ENCODE measurements at regions not wholly inside any gene's neighbourhood (a gene's known extent, or its start where the extent isn't known, plus 50 kb on each side); places are given as distances from the start of the nearest gene placed in this dataset.

DNA sequence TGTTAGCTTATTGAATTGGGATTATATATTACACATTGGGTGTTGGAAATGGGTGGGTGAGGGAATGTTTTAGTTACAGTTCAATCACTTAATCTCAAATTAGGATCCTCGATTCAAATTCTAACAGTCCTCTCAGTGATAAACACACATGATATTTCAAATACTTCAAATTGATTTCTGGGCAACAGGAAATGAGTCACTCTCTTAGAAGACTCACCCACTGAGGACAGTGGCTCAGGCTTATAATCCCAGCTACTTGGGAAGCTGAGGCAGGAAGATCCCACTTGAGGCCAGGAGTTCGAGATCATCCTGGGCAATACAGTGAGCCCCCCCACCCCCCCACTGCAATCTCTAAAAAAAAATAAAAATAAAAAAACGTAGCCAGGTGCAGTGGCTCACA lies 435.3 kb downstream of the KLF12 start:
- no peak for DNase-seq

DNA sequence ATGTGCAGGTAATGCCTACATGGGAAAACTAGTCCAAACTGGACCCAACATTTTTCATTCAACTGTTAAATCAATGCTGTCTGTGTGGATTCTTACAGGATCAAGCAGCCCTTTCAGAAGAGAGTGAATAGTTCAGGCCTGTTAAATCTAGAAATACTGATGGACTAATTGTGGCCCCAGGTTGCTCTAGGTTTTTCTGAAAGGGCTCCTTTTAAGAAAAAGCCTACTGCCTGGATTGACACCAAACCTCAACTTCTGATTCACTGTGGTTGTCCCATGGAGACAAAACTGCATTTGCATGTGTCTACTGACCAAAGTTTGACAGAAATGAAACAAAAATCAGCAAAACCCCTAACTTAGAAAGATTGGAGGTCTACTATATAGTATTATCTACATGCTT lies 437.0 kb downstream of the KLF12 start:
- no peak for DNase-seq

DNA sequence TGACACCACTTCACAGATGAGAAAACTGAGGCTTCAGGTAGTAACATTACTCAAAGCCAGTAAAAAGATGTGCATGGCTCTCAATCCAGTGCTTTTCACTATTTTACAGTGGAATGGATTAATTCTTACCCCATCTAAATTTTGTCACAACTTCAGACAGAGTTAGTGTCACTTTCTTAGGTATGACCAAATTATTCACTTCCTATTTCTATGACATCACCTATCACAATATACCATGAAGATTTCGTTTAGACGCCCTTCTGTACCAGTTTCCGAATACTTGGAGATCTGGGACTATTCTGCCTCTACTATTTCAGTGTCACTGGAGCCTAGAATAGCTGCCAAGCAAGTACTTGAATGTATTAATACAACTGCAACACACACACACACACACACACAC lies 437.5 kb downstream of the KLF12 start:
- no peak for DNase-seq

DNA sequence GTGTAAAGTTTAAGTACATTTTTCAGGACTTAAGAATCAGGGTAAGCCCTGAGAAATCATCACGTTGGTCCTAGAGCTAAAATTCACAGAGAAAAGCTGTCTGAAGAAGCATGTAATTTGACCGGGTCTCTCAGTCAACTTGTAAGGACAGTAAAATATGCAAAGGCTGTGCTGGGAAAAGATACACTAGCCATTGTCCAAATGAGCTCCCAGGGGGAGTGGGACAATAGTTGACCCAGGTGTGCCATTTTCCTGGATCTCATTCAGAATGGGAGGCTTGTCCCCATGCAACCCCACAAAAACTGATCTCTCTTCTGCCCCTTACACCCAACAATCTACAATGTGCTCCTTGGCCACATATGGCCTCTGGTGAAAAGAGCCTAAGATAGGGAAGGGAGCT lies 437.9 kb downstream of the KLF12 start:
- DNase-seq = no peak

DNA sequence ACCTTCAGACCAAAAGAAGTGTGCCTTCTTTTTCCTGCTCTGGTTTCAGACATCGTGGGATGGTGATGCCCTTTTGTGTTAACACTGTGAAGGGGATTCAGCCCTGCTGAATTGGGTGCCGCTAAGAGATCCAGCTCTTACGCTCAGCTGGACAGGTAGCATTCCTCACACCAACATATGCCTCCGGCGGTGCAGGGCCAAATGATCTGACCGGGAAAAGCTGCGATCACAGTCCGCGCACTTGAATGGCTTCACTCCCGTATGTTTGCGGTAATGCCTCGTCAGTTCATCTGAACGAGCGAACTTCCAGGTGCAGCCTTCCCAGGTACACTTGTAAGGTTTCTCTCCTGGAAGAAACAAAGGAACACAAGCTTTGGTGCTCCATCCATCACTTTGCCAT lies 438.9 kb downstream of the KLF12 start:
- no peak for DNase-seq

DNA sequence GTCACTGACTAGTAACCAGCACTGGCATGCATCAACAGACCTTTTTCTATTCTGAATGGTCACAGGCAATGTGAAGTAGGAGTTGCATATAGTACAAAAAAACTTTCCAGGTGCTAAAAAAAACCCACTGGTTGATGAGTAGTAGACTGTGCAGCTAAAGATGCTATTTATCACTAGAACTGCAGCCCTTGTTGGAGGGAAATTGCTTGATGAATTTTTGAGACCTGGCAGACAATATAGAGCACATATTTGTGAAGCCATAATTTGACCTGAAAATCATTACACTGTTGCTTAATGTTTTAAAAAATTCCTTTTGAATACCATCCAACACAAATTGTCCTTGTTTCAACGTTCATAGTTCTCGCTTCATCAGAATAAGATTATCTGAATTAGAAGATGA lies 441.0 kb downstream of the KLF12 start:
- DNase-seq = no peak

DNA sequence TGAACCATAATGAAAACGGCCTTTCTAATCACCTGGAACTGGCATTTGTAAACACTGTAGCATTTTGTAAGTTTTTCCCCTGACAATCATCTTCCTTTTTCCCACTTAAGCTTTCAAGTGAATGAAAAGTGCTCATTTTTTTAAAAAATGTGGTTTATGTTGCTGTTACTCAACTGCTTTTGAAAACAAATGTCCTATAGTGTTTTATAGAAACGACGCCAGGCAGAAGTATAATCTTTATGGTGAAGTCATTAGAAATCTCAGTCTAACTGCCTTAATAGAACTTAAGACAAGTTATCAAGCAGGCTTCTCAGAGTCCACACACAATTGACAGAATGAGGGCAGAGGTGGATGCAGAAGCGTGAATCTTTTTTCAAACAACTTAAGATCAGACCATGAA lies 442.3 kb downstream of the KLF12 start:
- DNase-seq = no peak

DNA sequence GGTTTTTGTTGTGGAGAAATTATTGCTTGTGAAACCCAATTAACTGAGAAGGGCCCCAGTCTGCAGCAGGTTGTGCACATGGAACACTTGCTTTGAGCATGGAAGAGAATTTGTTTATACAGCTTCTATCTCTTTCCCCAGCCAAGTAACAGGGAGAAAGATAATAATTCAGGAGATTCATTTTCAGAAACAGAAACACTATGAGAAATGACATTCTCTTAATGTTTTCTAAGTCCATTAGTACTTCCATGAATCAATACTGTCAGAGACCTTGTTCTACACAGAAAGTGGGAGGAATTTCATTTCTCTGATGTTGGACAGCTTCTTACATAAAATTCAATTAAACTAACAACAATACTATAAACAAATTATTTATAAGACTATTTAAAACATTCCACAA lies 446.3 kb downstream of the KLF12 start:
- no peak for DNase-seq

DNA sequence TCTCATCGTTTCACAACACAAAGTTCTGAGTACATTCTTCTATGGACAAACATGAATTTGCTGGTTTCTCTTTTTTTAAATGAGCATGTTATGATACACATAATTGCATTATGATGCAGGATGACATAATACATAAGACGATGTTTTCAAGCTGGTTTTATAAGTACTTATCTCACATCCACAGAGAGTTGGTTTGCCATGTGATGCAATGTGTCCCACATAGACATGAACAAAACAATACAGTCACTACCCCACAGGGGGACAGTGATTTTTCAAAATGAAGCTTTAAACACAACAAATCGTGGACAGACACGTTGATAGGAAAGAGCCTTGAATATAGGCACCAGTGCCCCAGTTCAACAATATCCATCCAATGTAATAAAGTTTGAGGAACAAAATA lies 447.1 kb downstream of the KLF12 start:
- DNase-seq = no peak

DNA sequence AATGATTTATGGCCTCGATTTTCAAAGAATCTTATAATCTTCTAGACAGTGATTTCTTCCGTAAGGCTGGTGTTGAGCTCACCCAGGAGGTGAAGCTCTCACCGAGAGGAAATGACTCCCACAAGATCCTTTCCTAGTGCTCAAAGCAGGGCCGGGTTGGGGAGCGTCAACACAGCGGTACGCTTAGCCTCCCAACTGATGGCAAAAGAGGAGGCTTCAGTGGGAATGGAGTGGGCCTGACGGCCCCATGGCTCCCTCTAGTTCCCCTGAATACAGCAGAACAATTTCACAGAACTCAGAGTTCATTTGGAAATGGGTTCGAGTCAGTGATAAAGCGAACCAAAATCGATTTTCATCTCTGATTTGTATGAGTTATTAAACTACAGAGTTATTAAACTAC lies 449.5 kb downstream of the KLF12 start:
- DNase-seq = no peak

DNA sequence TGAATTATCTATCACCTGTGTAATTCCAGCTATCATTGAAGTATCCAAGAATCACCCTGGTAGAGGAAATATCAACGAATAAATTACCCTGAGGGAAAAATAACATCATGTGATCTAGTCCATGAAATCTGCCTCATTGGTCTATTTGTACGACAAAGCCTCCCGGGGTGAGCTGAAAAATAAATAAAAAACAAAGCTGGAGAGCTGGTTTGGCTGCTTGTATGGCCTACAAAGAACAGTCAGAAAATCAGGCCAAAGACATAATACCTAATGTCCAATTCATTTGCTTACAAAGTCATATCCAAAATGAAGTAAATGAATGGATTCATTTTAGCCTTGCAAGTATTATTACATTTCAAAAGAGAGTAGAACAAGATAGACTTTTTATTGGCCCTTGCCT lies 449.9 kb downstream of the KLF12 start:
- peak; percentile 17 for DNase-seq

DNA sequence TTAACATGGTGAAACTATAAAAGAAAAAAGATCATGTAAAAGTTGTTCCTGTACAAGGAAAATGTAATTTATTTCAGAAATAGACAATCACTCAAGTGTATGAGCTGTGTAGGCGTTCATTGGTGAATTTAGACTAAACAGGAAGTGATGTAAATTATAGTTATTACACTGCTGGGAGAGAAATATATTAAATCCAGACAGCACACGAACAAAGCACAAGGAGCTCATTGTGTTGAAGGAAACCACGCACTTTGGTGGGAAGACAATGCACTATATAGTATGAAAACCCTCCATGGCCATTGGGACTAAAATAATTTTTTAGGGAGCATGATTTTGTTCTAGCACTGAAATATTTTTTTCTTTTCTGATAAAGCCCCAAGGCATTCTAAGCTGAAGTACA lies 450.5 kb downstream of the KLF12 start:
- no peak for DNase-seq

DNA sequence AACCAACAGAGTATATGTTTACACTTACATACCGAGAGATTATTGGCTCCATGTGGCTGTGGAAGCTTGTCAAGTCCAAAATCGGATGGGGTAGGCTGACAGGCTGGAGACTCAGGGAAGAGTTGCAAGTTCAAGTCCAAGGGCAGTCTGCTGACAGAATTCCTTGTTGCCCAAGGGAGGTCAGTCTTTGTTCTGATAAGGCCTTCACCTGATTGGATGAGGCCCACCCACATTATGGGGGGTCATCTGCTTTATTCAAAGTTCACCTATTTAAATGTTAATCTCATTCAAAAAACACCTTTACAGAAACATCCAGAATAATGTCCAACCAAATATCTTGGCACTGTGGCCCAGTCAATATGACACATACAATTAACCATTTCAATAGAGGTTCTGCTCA lies 452.4 kb downstream of the KLF12 start:
- DNase-seq = no peak

DNA sequence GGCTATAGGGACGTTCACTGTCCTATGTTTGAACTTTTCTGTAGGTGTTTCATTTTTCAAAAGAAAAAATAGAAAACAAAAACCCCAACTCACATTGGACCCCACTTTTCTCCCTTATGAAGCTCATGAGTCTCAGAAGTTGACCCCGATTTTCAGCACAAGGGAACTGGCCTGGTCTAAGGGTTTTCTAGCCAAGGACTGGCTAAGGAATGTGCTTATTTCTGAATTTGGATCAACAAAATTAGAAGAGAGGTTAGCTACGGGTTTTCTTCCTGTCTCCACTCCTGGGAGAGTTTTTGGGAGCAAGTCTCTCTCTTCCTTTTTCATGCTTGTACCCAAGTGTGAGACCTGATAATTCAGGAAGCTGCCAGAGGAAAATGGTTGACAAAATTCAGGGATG lies 453.2 kb downstream of the KLF12 start:
- DNase-seq = no peak

DNA sequence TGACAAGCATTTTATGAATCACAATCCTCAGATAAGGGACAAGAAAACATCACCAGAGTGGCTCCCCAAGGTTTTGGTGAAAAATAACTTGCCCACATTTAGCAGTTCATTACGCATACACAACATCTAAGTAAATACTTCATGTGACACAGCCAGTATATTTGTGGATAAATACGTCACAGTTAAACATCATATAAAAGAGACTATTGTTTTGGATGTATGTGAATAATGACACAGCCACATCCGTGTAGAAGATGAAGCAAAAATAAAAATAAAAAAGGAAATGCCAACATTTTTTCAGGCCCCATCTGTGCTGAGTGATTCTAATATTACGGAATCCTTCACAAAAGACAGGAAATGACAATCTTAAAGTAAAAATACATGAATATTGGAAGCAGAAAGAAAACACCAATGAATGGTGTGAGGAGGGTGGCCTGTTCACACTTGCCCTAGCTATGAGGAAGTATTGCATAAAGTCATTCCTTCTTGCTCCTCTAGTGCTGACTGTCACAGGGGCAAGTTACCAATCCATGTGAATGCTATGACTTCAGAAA lies 457.1 kb downstream of the KLF12 start:
- DNase-seq = no peak

DNA sequence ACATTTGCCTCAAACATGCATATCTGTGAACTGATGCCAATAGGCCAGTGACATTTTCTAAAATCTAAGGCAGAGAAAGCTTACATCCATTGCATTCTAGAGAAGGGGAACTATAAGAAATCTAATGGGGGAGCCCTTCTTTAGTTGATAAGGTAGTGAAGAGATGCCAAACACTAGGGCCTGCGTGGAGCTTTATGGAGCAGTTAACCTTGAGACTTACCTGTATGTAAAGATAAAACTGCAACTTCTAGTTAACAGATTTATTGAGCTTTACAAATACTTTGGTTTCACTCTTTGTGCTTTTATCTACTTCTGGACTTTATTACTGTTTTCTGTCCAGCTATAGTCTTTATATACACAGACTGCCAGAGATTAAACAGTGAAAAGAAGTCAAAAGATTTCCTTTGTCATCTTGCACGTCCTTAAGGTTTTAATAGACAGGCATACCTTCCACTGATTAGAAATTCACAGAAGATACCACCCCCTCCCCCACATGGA lies 457.6 kb downstream of the KLF12 start:
- no peak for DNase-seq

DNA sequence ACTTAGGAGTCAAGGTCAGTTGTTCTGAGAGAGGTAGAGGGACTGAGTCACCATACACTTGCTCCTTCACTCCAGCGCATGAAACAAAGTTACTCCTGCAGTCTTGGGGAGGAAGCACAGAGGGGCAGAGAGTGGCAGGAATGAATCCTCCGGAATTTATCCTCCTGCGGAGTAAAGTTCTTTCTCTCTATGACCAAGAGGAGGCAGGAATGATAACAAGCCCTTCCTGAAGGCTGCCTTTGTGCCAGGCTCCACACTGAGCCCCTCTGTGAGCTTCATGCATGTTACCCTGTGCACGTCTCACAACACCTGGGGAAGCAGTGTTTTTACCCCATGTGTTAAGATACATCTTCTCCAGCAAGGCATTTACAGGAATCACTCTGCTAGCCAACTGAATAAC lies 458.4 kb downstream of the KLF12 start:
- no peak for DNase-seq

DNA sequence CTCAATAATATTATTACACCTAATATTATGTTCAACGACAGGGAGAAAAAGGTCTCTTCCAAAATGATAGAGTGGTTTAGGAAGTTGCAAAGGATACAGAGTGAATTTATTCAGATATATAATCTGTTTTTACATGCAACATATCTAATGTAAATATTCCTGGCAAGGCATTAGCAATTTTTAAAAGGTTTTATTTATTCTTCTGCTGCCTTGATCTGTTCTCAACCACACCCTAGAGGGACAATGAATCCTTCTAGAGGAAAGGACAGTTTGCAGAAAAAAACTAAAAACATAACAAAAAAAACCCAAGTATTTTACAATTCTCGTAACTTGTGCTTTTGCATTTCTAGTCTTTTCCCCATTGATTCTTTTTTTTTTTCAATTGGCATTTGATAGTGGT lies 459.6 kb downstream of the KLF12 start:
- DNase-seq = no peak

DNA sequence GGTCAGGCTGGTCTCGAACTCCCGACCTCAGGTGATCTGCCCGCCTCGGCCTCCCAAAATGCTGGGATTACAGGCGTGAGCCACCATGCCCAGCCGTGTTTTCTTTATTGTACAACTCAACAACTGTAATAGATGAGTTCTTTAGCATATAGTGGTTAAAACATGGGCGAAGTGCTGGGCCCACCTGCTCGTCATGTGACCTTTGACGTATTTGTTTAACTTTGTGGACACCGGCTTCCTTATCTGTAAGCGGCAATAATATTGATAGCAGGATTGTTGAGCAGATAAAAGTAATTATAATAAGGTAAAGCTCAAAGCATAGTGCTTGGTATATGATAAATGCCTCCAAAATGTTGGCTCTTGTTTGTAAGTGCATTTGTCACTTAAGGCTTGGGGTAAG lies 460.3 kb downstream of the KLF12 start:
- no peak for DNase-seq

DNA sequence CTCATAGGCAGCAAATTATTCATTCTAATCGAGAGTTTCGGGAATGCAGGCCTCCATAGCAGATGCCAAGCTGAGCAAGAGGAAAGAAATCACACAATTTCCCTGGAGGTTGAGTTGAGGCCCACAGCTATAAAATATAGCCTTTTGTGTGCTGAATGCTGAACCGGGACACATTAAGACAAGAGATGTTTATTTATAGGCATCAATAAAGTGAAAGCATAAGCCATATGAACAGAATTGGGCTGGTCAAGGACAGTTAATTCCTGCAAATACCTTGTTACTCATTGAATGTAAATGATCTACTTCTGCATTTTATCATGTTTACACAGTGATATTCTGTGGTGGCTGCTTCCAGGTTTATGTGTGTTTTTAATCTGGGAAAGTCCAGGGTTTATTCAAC lies 461.7 kb downstream of the KLF12 start:
- no peak for DNase-seq

DNA sequence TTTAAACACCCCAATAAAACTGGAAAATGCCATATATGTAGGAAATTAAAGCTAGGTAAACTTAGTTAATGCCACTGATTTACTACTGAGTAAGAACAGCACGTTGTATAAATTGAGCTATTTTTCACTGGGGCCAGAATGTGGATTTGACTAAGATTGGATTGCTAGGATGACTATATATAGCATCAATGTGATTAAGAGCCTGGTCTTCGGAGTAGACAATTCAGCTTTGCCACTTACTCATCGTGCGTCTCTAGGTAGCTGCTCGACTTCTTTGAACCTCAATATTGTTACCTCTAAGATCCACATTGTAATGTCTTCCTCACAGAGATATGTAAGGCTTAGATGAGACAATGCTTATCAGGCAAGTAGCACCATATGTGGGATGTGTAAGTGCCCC lies 462.5 kb downstream of the KLF12 start:
- no peak for DNase-seq

DNA sequence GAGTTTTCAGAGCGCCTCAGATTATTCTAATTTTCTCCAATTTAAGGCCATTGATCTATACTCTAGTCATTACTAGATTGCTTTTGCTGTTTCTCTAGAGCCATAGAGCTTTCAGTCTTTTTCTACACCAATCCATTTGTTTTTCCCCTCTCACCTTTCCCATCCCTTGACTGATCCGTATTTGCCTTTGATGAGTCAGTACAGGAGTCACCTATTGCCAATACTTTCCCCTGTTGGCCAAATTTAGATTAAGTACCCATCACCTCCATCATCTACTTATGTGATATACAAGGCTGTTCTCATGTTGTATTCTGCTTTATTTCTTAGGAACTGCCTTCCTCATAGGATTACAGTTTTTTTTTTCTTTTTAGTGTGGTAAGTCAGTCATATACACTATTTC lies 463.2 kb downstream of the KLF12 start:
- DNase-seq = no peak

DNA sequence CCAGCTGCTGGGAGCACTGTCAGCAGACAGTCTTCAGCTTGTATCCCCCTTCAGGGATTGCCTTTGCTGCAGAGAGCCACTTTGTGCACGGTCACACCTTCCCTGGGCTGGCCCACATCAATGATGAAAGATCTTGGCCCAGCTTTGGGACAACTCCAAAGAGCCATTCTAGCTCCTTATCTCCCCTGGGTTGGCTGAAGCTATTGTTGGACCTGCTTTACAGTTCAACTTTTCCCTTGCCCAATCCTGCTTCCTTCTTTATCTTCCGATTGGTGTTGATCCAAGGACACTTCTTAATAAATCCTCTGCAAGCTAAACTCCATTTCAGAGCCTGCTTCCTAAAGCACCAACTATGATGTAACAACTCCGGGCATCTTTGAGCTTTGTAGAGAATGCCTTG lies 466.4 kb downstream of the KLF12 start:
- no peak for DNase-seq

DNA sequence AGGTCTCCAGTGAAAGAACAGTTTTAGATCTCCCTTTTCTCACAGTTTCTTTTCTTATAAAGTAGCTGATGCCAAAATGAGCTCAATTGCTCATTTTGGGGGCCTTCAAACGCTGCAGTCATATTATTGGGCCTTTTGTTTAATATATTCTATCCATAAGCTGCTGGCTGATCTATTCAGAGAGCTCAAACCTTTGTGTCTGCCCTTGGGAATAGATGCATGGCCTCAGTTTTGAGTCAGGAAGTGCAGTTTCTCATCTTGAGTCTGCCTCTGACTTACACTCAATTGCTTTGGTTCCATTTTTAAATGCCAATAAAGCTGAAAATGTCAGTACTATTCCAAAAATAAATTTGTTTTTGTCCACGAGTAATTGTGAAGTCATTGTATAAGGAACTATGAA lies 468.9 kb downstream of the KLF12 start:
- no peak for DNase-seq

DNA sequence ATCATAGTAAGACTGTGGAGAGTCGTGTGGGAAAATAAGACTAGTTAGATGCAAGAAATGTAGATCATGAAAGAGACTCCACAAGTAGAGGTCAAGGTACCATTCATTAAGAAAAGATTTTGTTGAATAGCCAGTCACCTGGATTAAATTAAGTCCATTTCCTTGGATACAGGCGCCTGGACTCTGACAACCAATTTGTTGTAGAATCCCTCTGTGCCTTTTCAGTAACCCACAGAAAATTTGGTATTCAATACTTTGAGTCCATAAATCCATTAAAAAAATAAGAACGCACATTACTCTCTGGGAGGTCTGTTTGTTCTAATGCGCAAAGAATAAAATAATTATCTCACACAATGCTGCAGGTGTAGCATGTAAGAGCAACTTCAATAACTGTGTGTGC lies 469.4 kb downstream of the KLF12 start:
- DNase-seq = no peak

DNA sequence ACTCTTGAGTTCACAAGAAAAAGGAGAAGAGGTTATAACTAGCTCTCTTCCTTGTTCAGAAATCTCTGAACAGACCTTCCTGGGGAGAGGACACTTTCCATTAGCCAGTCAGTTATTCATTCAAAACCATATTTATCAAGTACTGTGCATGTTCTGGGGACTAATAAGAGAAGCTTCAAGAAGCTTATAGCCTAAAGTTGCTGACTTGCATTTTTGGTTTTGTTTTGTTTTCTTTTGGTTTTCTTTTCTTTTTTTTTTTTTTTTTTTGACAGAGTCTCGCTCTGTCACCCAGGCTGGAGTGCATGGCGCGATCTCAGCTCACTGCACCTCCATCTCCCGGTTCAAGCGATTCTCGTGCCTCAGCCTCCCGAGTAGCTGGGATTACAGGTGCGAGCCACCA lies 471.4 kb downstream of the KLF12 start:
- no peak for DNase-seq

Measured in NCI-H1048 (cell line).